ENCODE measurements at regions not wholly inside any gene's neighbourhood (a gene's known extent, or its start where the extent isn't known, plus 50 kb on each side); places are given as distances from the start of the nearest gene placed in this dataset.

GRCh38 chr4:126386512-126386911, 1071.8 kb downstream of the FAT4 start:
- no peaks in the 10 kb centered on the region for H3K27me3 Mint-ChIP-seq (ENCODE audit: low read depth)
- no peak for TF ChIP-seq CTCF (conservative IDR thresholded peaks at IDR 0.05)

GRCh38 chr4:126395664-126396063, 1080.9 kb downstream of the FAT4 start:
- no peaks in the 10 kb centered on the region for H3K36me3 Mint-ChIP-seq (ENCODE audit: low read depth)
- H3K27me3 Mint-ChIP-seq (ENCODE audit: low read depth): no peaks in the 10 kb centered on the region
- DNase-seq (ENCODE audit: low read depth, low spot score): no peak
- peaks cover 7% of the 10 kb centered on the region for H3K9me3 Mint-ChIP-seq
- no peak overlapping the region for H3K27ac Mint-ChIP-seq (ENCODE audit: unreplicated experiment)
- H3K4me1 Mint-ChIP-seq: no peaks in the 10 kb centered on the region
- no peak for TF ChIP-seq CTCF (conservative IDR thresholded peaks at IDR 0.05)
- no peak overlapping the region for H3K4me3 Mint-ChIP-seq

More at GRCh38 chr4:126386512-126386911, 1071.8 kb downstream of the FAT4 start:
- H3K4me3 Mint-ChIP-seq: no peak overlapping the region
- H3K36me3 Mint-ChIP-seq (ENCODE audit: low read depth): no peaks in the 10 kb centered on the region
- no peak for DNase-seq (ENCODE audit: low read depth, low spot score)
- H3K9me3 Mint-ChIP-seq: peaks cover 9% of the 10 kb centered on the region
- H3K4me1 Mint-ChIP-seq: no peaks in the 10 kb centered on the region
- no peak overlapping the region for H3K27ac Mint-ChIP-seq (ENCODE audit: unreplicated experiment)

- H3K4me3 Mint-ChIP-seq: no peak overlapping the region
- no peak for TF ChIP-seq CTCF (conservative IDR thresholded peaks at IDR 0.05)
- no peak for DNase-seq (ENCODE audit: low read depth, low spot score)
- no peaks in the 10 kb centered on the region for H3K4me1 Mint-ChIP-seq
- peaks cover 5% of the 10 kb centered on the region for H3K9me3 Mint-ChIP-seq
- no peaks in the 10 kb centered on the region for H3K27me3 Mint-ChIP-seq (ENCODE audit: low read depth)
- H3K36me3 Mint-ChIP-seq (ENCODE audit: low read depth): no peaks in the 10 kb centered on the region
- no peak overlapping the region for H3K27ac Mint-ChIP-seq (ENCODE audit: unreplicated experiment)
Measured at GRCh38 chr4:126396121-126396520, 1081.4 kb downstream of the FAT4 start.

- Mint-ChIP-seq H3K36me3 (ENCODE audit: low read depth) (no peaks in the 10 kb centered on the region), H3K4me3 (no peak overlapping the region), H3K9me3 (peaks cover 3% of the 10 kb centered on the region), H3K27ac (ENCODE audit: unreplicated experiment) (no peak overlapping the region), H3K27me3 (ENCODE audit: low read depth) (no peaks in the 10 kb centered on the region), H3K4me1 (no peaks in the 10 kb centered on the region)
- DNase-seq (ENCODE audit: low read depth, low spot score): no peak
- no peak for TF ChIP-seq CTCF (conservative IDR thresholded peaks at IDR 0.05)
Measured at GRCh38 chr4:126396703-126397102, 1081.9 kb downstream of the FAT4 start.

GRCh38 chr4:126404549-126404948, 1089.8 kb downstream of the FAT4 start:
- Mint-ChIP-seq H3K27ac (ENCODE audit: unreplicated experiment) (no peak overlapping the region), H3K27me3 (ENCODE audit: low read depth) (no peaks in the 10 kb centered on the region), H3K4me3 (no peak overlapping the region), H3K4me1 (no peaks in the 10 kb centered on the region), H3K9me3 (peaks cover 3% of the 10 kb centered on the region), H3K36me3 (ENCODE audit: low read depth) (peaks cover 6% of the 10 kb centered on the region)
- DNase-seq (ENCODE audit: low read depth, low spot score): no peak
- TF ChIP-seq CTCF (conservative IDR thresholded peaks at IDR 0.05): no peak

Measured in neural crest cell (in vitro differentiated cells).